Mucosa of descending colon (tissue), 3 donors: ENCODE measurements at regions not wholly inside any gene's neighbourhood (a gene's known extent, or its start where the extent isn't known, plus 50 kb on each side); places are given as distances from the start of the nearest gene placed in this dataset.

ENCODE experiments used
- ATAC-seq: fragments of 200-7000 bp; cut with Tn5 transposase; one replicate; pipeline ENCODE4 v1.9.1; 2020; ENCODE audit warnings: mild to moderate bottlenecking, moderate library complexity
- DNase-seq, 3 donors: peaks; one replicate each; pipeline ENCODE4 v3.0.0-alpha.2; 2020
- H3K36me3 ChIP-seq: fragments of 200-600 bp; one replicate; pipeline ENCODE4 v1.8.0; 2021; ENCODE audit warnings: low read depth, mild to moderate bottlenecking
- H3K4me1 ChIP-seq: fragments of 200-600 bp; one replicate; pipeline ENCODE4 v1.8.0; 2021; ENCODE audit warnings: low read depth, mild to moderate bottlenecking
- H3K4me3 ChIP-seq: fragments of 200-600 bp; one replicate; pipeline ENCODE4 v1.8.0; 2021; ENCODE audit warnings: mild to moderate bottlenecking
- H3K9me3 ChIP-seq: fragments of 200-600 bp; one replicate; pipeline ENCODE4 v1.8.0; 2021; ENCODE audit warnings: mild to moderate bottlenecking
- intact Hi-C, 2 donors: fragments of 100-400 bp; cut with DNase I in 1 of 2; cut with micrococcal nuclease in 1 of 2; formaldehyde crosslinking; loops; one replicate each; pipeline versions ENCODE4 v1.11.0 to v1.11.1; 2022; cut with DNase I, micrococcal nuclease
- TF ChIP-seq, protein P1 (sequence below): fragments of 200-600 bp; IDR thresholded peaks from one replicate; pipeline ENCODE4 v1.8.0; 2022; ENCODE audit warnings: antibody characterized with exemption, mild to moderate bottlenecking
- donor health status: DM: no; HTN: no; CAD: no; lungs with moderate emphysema.
- donor health status: DM: no; HTN: no; CAD: no.
- donor health status: DM: no; HTN: yes; CAD: no.

DNA sequence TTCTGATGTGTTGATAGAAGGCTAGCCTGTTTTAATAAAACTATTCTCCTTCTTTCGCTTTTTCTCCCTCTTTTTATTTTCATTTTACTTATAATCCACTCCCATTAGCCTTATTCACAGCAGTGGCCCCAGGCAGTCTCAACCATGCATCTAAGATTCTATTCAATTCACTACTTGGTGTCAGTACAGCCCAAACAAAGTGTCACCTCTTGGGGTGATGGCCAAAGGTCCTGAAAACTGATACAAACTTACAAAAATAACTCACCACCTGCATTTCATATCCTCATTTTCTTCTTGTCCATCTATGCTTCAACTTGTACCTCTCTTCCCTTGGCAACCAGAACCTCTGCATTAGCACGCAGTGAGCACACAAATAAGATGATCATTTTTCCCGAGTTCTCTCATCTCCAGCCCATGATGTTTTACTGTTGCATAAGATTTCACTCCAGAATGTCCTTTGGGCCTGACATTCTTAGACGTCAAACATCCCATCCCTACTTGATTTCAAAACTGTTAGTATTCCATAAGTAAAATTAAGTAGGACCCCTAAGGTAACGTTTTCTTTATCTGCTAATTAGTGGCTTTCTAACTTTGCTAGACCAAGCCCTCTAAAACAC lies 559.3 kb upstream of the TNP1 start:
- H3K9me3 ChIP-seq = no peaks in the 10 kb centered on the region
- no peaks in the 10 kb centered on the region for H3K36me3 ChIP-seq
- H3K4me3 ChIP-seq = no peak overlapping the region
- DNase-seq = no peak
- ATAC-seq = no peak
- TF ChIP-seq, protein P1, sequence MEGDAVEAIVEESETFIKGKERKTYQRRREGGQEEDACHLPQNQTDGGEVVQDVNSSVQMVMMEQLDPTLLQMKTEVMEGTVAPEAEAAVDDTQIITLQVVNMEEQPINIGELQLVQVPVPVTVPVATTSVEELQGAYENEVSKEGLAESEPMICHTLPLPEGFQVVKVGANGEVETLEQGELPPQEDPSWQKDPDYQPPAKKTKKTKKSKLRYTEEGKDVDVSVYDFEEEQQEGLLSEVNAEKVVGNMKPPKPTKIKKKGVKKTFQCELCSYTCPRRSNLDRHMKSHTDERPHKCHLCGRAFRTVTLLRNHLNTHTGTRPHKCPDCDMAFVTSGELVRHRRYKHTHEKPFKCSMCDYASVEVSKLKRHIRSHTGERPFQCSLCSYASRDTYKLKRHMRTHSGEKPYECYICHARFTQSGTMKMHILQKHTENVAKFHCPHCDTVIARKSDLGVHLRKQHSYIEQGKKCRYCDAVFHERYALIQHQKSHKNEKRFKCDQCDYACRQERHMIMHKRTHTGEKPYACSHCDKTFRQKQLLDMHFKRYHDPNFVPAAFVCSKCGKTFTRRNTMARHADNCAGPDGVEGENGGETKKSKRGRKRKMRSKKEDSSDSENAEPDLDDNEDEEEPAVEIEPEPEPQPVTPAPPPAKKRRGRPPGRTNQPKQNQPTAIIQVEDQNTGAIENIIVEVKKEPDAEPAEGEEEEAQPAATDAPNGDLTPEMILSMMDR = no peak
- no peaks in the 10 kb centered on the region for H3K4me1 ChIP-seq
- intact Hi-C loops = no loop called here

- Histone ChIP-seq H3K4me1 (no peaks in the 10 kb centered on the region), H3K4me3 (no peak overlapping the region), H3K9me3 (no peaks in the 10 kb centered on the region), H3K36me3 (no peaks in the 10 kb centered on the region)
- ATAC-seq (no peak), DNase-seq (no peak)
- TF ChIP-seq, protein P1 = no peak
- intact Hi-C loops = no loop called here
These were observed 558.7 kb upstream of the TNP1 start for GRCh38 chr2:217418544-217418943.

DNA sequence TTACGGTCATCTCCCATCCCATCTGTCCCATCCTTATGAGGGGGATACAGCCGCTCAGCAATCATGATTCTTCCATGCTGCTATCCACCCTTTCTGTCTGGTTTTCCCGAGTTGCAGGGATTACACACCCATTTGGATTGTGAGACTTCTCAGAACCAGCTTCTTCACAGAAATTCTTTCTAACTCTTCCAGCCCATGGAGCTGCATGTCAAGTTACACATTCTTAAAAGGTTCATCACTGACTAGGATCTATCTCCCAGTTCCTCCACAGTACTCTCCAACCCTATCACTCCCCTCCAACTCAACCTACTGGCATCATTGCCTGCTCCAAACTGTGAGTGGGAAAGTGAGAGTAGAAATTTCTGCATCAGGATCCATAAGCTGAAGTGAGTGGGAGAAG lies 558.2 kb upstream of the TNP1 start:
- Histone ChIP-seq H3K4me1 (no peaks in the 10 kb centered on the region), H3K36me3 (no peaks in the 10 kb centered on the region), H3K9me3 (no peaks in the 10 kb centered on the region), H3K4me3 (no peak overlapping the region)
- no peak for DNase-seq
- intact Hi-C loops = no loop called here
- TF ChIP-seq, protein P1 = no peak
- no peak for ATAC-seq

DNA sequence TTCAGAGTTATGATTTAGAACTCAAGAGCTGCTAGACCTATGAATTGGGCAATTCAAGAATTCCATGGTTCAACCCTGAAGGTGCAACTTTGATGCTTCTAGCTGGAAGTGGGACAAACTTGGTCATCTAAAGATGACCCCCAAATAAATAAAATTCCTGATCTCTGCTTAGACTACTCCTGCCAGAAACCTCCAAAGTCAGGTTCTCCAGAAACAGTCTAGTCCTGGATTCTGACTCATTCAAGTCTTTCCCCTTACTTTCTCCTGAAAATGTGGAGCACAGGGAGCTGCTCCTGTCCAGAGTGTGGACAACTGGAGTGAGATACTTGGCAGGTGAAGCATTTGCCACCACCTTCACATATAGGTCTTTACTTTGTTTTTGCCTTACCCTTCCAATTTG lies 557.7 kb upstream of the TNP1 start:
- TF ChIP-seq, protein P1 = no peak
- DNase-seq (no peak), ATAC-seq (no peak)
- H3K36me3 ChIP-seq = no peaks in the 10 kb centered on the region
- intact Hi-C loops = no loop called here
- H3K4me3 ChIP-seq = no peak overlapping the region
- H3K9me3 ChIP-seq = no peaks in the 10 kb centered on the region
- no peaks in the 10 kb centered on the region for H3K4me1 ChIP-seq

GRCh38 chr2:217415316-217415715 lies 555.5 kb upstream of the TNP1 start:
- DNase-seq (no peak), ATAC-seq (no peak)
- H3K36me3 ChIP-seq = no peaks in the 10 kb centered on the region
- H3K4me3 ChIP-seq = no peak overlapping the region
- intact Hi-C loops = no loop called here
- TF ChIP-seq, protein P1 = no peak
- no peaks in the 10 kb centered on the region for H3K9me3 ChIP-seq
- no peaks in the 10 kb centered on the region for H3K4me1 ChIP-seq

- Histone ChIP-seq H3K36me3 (no peaks in the 10 kb centered on the region), H3K4me3 (no peak overlapping the region), H3K4me1 (no peaks in the 10 kb centered on the region), H3K9me3 (no peaks in the 10 kb centered on the region)
- ATAC-seq = no peak
- intact Hi-C loops = no loop called here
- TF ChIP-seq, protein P1 = no peak
- DNase-seq = no peak
These were observed 554.6 kb upstream of the TNP1 start for GRCh38 chr2:217414429-217414828.
